Upper lobe of left lung (tissue), 6 donors: ENCODE measurements at regions not wholly inside any gene's neighbourhood (a gene's known extent, or its start where the extent isn't known, plus 50 kb on each side); places are given as distances from the start of the nearest gene placed in this dataset.

ENCODE experiments used
- ATAC-seq, 2 donors: fragments of 200-7000 bp; cut with Tn5 transposase; one replicate each; pipeline ENCODE4 v1.9.1; 2022; ENCODE audit warnings: mild to moderate bottlenecking in 2 of 2, moderate library complexity in 2 of 2; ENCODE audit not compliant: low FRiP score in 2 of 2
- DNase-seq, 2 donors: peaks; one replicate each; pipeline ENCODE4 v3.0.0-alpha.2; 2019 to 2020
- H3K27ac ChIP-seq, 4 donors: fragments of 200-600 bp; sonication (generic); one replicate each; pipeline ENCODE4 v1.5.1; 2016 to 2019
- H3K27me3 ChIP-seq, 4 donors: fragments of 200-600 bp; sonication (generic); one replicate each; pipeline ENCODE4 v1.5.1; 2017 to 2019
- H3K36me3 ChIP-seq, 4 donors: fragments of 200-600 bp; sonication (generic); one replicate each; pipeline ENCODE4 v1.5.1; 2016 to 2019
- H3K4me1 ChIP-seq, 4 donors: fragments of 200-600 bp; sonication (generic); one replicate each; pipeline ENCODE4 v1.5.1; 2018 to 2019
- H3K4me3 ChIP-seq, 4 donors: fragments of 200-600 bp; sonication (generic); one replicate each; pipeline ENCODE4 v1.5.1; 2017 to 2019; ENCODE audit warnings: mild to moderate bottlenecking in 2 of 4, moderate library complexity in 1 of 4
- H3K9me3 ChIP-seq, 4 donors: fragments of 200-600 bp; sonication (generic); one replicate each; pipeline ENCODE4 v1.5.1; 2018 to 2019
- EP300 ChIP-seq, 4 donors: sonication (generic); formaldehyde crosslinking; IDR thresholded peaks; one replicate each; pipeline ENCODE4 v1.5.1; 2017; ENCODE audit warnings: antibody characterized with exemption in 4 of 4, control low read depth in 2 of 4
- POLR2A ChIP-seq, 4 donors: fragments of 450-650 bp; IDR thresholded peaks; one replicate each; pipeline ENCODE4 v1.5.1; 2016 to 2017; ENCODE audit warnings: antibody characterized with exemption in 4 of 4, mild to moderate bottlenecking in 2 of 4
- POLR2AphosphoS5 ChIP-seq, 2 donors: sonication (generic); formaldehyde crosslinking; IDR thresholded peaks; one replicate each; pipeline ENCODE4 v1.5.1; 2017; ENCODE audit warnings: antibody characterized with exemption in 2 of 2
- WGBS, 2 donors: methylation state at CpG; one replicate each; pipeline ENCODE4 v1.1.5; 2017 to 2018; 5-methylcytosine and 5-hydroxymethylcytosine counted together
- TF ChIP-seq, protein P1 (sequence below), 6 experiments: fragments of 450-650 bp in 4 of 6; fragments of 200-600 bp in 2 of 6; sonication (generic) in 2 of 6; IDR thresholded peaks; one replicate each; pipeline ENCODE4 v1.5.1; 2016 to 2019; ENCODE audit warnings: antibody characterized with exemption in 6 of 6
- donor health status: DM: no; HTN: no; CAD: no; lungs with moderate emphysema.
- donor health status: DM: no; HTN: yes; CAD: no; lungs with severe emphysema.

DNA sequence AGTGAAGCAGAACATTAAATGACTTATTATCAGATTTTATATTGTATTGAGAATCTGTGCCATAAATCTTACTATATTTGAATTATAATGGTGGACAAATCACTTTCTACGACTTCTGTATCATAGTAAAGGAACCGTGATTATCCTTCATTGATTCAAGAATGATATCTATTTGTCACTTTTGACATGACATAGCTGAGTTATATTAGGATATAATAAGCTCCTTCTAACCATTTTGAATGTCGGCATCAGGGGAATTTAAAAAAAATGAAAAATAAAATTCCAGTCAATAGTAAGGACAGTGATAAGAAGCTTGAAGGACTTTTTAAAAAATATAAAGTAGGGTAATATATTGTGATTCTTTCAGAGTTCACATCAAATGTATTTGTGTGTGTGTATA, 338.9 kb upstream of the ACO1 start:
- no peaks in the 10 kb centered on the region for H3K4me1 ChIP-seq
- DNase-seq: no peak

DNA sequence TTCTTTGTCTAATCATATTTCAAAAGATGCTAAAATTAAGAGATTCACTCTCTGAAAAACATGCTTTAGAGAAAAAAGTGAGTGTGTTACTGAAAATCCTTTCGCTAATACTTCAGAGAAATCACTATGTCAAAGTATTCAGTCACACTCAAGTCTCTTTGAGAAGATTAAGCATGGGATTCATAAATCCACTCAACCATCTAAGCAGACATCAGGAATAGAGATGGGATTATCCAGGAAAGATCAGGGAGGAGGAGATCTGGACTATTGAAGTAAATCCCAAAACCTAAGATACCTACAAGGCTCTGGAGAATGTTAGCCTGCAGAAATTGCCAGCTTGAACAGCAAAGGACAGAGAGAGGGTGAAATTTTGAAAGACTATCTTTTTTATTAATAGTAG, 317.2 kb upstream of the ACO1 start:
- no peaks in the 10 kb centered on the region for H3K27me3 ChIP-seq
- H3K9me3 ChIP-seq: no peaks in the 10 kb centered on the region
- H3K27ac ChIP-seq: no peak overlapping the region
- no peak for TF ChIP-seq POLR2A (IDR thresholded peaks at IDR 0.05)
- no peak for TF ChIP-seq EP300 (IDR thresholded peaks at IDR 0.05)
- TF ChIP-seq, protein P1, sequence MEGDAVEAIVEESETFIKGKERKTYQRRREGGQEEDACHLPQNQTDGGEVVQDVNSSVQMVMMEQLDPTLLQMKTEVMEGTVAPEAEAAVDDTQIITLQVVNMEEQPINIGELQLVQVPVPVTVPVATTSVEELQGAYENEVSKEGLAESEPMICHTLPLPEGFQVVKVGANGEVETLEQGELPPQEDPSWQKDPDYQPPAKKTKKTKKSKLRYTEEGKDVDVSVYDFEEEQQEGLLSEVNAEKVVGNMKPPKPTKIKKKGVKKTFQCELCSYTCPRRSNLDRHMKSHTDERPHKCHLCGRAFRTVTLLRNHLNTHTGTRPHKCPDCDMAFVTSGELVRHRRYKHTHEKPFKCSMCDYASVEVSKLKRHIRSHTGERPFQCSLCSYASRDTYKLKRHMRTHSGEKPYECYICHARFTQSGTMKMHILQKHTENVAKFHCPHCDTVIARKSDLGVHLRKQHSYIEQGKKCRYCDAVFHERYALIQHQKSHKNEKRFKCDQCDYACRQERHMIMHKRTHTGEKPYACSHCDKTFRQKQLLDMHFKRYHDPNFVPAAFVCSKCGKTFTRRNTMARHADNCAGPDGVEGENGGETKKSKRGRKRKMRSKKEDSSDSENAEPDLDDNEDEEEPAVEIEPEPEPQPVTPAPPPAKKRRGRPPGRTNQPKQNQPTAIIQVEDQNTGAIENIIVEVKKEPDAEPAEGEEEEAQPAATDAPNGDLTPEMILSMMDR (IDR thresholded peaks at IDR 0.05): no peak
- no peak for TF ChIP-seq POLR2AphosphoS5 (IDR thresholded peaks at IDR 0.05)
- DNase-seq: no peak
- no peaks in the 10 kb centered on the region for H3K4me1 ChIP-seq
- no peaks in the 10 kb centered on the region for H3K36me3 ChIP-seq
- H3K4me3 ChIP-seq: no peak overlapping the region
- no peak for ATAC-seq
- WGBS, 2 donors: 33 to 93% methylated on average over 1 of the region's 1 CpG

More for the DNA sequence above, 338.9 kb upstream of the ACO1 start:
- no peak for ATAC-seq
- WGBS, 2 donors: 82 to 84% methylated on average over 3 of the region's 3 CpGs
- Histone ChIP-seq H3K27ac (no peak overlapping the region), H3K36me3 (no peaks in the 10 kb centered on the region), H3K4me3 (no peak overlapping the region), H3K9me3 (no peaks in the 10 kb centered on the region), H3K27me3 (no peaks in the 10 kb centered on the region)
- TF ChIP-seq, protein P1 (IDR thresholded peaks at IDR 0.05): no peak
- TF ChIP-seq POLR2A (IDR thresholded peaks at IDR 0.05) (no peak), EP300 (IDR thresholded peaks at IDR 0.05) (no peak), POLR2AphosphoS5 (IDR thresholded peaks at IDR 0.05) (no peak)

DNA sequence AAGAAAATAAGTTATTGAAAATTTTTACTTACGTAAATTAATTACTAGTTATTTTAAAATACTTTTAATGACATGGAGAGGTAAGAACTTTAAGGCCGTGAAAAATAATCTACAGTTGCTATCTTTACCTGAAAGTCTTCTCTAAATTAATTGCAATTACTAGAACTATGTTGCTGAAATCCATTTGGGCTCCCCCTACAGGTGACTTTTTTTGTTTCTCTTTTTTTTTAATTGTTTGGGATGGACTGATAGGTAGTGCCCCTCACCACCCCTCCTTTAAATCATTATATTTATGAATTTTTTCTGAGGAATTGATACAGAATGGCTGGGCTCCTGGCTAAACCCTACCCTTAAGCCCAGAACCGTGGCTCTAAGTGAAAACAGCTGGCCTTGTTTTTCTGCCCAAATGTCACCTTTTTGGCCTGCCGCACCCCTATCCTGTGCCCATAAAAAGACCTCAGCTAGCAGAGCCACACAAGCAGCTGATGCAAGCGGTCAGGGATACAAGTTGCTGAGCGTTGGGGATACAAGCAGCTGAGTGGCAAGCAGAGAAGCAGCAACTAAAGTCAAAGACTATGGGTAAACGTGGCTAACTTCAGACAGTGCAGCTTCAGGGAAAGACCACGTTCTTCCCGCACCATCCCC, 315.2 kb upstream of the ACO1 start:
- 60 to 67% methylated on average over 9 of the region's 9 CpGs for WGBS, 2 donors
- ATAC-seq: no peak
- H3K27me3 ChIP-seq: no peaks in the 10 kb centered on the region

DNA sequence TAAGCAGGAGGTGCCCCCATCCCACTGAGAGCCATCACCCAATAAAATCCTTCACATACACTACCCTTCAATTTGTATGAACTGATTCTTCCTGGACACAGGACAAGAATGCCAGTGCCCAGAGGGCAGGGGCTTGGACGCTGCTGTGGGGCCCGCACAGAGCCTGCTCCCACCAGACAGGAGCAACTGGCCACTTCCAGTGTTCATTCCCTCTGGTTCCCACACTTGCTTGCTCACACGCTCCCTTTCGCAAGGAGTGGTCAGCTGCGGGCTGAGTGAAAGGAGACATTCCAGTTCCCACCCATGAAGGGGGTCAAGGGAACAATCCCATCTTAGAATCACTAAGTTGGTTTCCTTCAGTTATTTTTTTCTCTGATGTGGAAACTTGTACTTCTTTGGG, 314.5 kb upstream of the ACO1 start:
- no peaks in the 10 kb centered on the region for H3K36me3 ChIP-seq
- H3K27ac ChIP-seq: no peak overlapping the region
- peak in 1 of 2 donors; percentile 46 for DNase-seq
- no peak overlapping the region for H3K4me3 ChIP-seq
- H3K9me3 ChIP-seq: no peaks in the 10 kb centered on the region
- no peak for ATAC-seq
- no peaks in the 10 kb centered on the region for H3K27me3 ChIP-seq
- no peaks in the 10 kb centered on the region for H3K4me1 ChIP-seq
- TF ChIP-seq EP300 (IDR thresholded peaks at IDR 0.05) (no peak), POLR2AphosphoS5 (IDR thresholded peaks at IDR 0.05) (no peak), POLR2A (IDR thresholded peaks at IDR 0.05) (no peak)
- TF ChIP-seq, protein P1 (IDR thresholded peaks at IDR 0.05): no peak
- WGBS, 2 donors: 92 to 94% methylated on average over 5 of the region's 5 CpGs

More for the DNA sequence above, 315.2 kb upstream of the ACO1 start:
- no peak for TF ChIP-seq POLR2A (IDR thresholded peaks at IDR 0.05)
- H3K36me3 ChIP-seq: no peaks in the 10 kb centered on the region
- no peaks in the 10 kb centered on the region for H3K9me3 ChIP-seq
- H3K4me3 ChIP-seq: no peak overlapping the region
- no peak for DNase-seq
- no peaks in the 10 kb centered on the region for H3K4me1 ChIP-seq
- H3K27ac ChIP-seq: no peak overlapping the region

DNA sequence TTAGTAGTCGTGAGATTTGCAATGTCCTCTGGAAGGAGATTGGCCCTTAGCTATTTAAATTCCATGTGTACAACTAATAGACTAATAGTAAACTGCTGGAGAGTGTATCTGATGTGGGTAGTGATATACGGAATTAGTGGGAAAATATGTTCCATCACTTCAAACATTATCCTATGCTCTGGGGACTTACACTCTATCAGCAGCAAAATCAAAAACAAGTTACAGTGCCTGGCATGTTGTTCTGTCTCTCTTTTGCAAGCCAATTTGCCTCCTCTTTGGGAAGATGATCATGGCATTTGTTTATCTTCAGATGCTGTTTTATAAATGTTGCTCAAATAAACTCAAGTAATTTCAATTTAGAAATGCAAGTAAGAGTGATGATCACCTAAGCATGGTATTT, 311.9 kb upstream of the ACO1 start:
- Histone ChIP-seq H3K27me3 (no peaks in the 10 kb centered on the region), H3K4me1 (no peaks in the 10 kb centered on the region), H3K9me3 (no peaks in the 10 kb centered on the region), H3K36me3 (no peaks in the 10 kb centered on the region), H3K27ac (no peak overlapping the region), H3K4me3 (no peak overlapping the region)
- TF ChIP-seq, protein P1 (IDR thresholded peaks at IDR 0.05): no peak
- TF ChIP-seq POLR2A (IDR thresholded peaks at IDR 0.05) (no peak), POLR2AphosphoS5 (IDR thresholded peaks at IDR 0.05) (no peak), EP300 (IDR thresholded peaks at IDR 0.05) (no peak)
- 59 to 74% methylated on average over 2 of the region's 2 CpGs for WGBS, 2 donors
- ATAC-seq: no peak
- DNase-seq: no peak
